HepG2 (cell line): ENCODE measurements at regions not wholly inside any gene's neighbourhood (a gene's known extent, or its start where the extent isn't known, plus 50 kb on each side); places are given as distances from the start of the nearest gene placed in this dataset.

Experiments used
- ATAC-seq: fragments of 200-7000 bp; cut with Tn5 transposase; 3 replicates; pipeline ENCODE4 v1.9.1; 2020; ENCODE audit warnings: mild to moderate bottlenecking, moderate library complexity
- BruUV-seq: library from RNA; stranded (reverse); fragments of 400-500 nt; replicated peaks from 2 replicates; lab custom pipeline; 2021; lab: Mats Ljungman, UMichigan
- CTCF ChIA-PET: fragments of 300-600 bp; formaldehyde crosslinking; extraction: SDS; loops from one replicate; lab custom pipeline; 2021; ENCODE audit warnings: low total read pairs, inconsistent platforms, low intra/inter-chr PET ratio; lab: Yijun Ruan, JAX
- POLR2A ChIA-PET: fragments of 350-600 bp; sonication (Branson Sonifier 250); formaldehyde crosslinking; loops from one replicate; lab custom pipeline; 2020; ENCODE audit warnings: antibody characterized with exemption, inconsistent platforms; lab: Yijun Ruan, JAX
- DNase-seq: peaks from one replicate; pipeline ENCODE4 v3.0.0-alpha.2; 2015; ENCODE audit warnings: low spot score
- FAIRE-seq: peaks from 3 replicates; lab custom pipeline; 2011; peaks lifted over from hg19 to GRCh38; lab: Jason Lieb, UNC
- H2AFZ ChIP-seq: one replicate; pipeline ENCODE4 v1.6.1; 2011; ENCODE audit warnings: low read length, inconsistent platforms
- H3K27ac ChIP-seq: fragments of 300-600 bp; 3 replicates; pipeline ENCODE4 v1.8.0; 2011; ENCODE audit warnings: mixed run types, mild to moderate bottlenecking, mixed read lengths, low read length, inconsistent platforms; ENCODE audit not compliant: insufficient read depth; ENCODE audit errors: extremely low read length
- H3K27me3 ChIP-seq, 2 experiments: fragments of 200-600 bp in 1 of 2; 2 replicates in 1 of 2; 3 replicates in 1 of 2; pipeline versions ENCODE4 v1.6.0 to v1.8.0; 2011; ENCODE audit warnings: low read length in 2 of 2, mild to moderate bottlenecking in 2 of 2, moderate library complexity in 2 of 2, inconsistent platforms in 1 of 2; ENCODE audit not compliant: insufficient read depth in 2 of 2, control insufficient read depth in 1 of 2
- H3K36me3 ChIP-seq, 2 experiments: fragments of 200-600 bp in 1 of 2; replicated peaks in 1 of 2; 2 replicates in 1 of 2; 3 replicates in 1 of 2; pipeline versions ENCODE4 v1.5.1 to v1.8.0; 2011; ENCODE audit warnings: low read length in 2 of 2, inconsistent platforms in 1 of 2; ENCODE audit not compliant: insufficient read depth in 2 of 2, control insufficient read depth in 1 of 2
- H3K4me1 ChIP-seq: 2 replicates; pipeline ENCODE4 v1.5.1; 2012; ENCODE audit warnings: low read length, inconsistent platforms; ENCODE audit not compliant: insufficient read depth
- H3K4me2 ChIP-seq: 2 replicates; pipeline ENCODE4 v1.6.0; 2011; ENCODE audit warnings: low read depth, low read length, inconsistent platforms
- H3K4me3 ChIP-seq, 3 experiments: fragments of 200-600 bp in 1 of 3; sonication (generic), shearing (Covaris generic) in 1 of 3; replicated peaks in 1 of 3; 2 replicates each; pipeline ENCODE4 v1.5.1; 2011 to 2016; ENCODE audit warnings: low read length in 3 of 3, inconsistent platforms in 2 of 3, low read depth in 2 of 3, mild to moderate bottlenecking in 2 of 3, control low read depth in 1 of 3, mixed read lengths in 1 of 3; ENCODE audit not compliant: insufficient read depth in 1 of 3
- H3K79me2 ChIP-seq: one replicate; pipeline ENCODE4 v1.6.1; 2011; ENCODE audit warnings: low read length, inconsistent platforms; ENCODE audit not compliant: insufficient read depth
- H3K9ac ChIP-seq: 2 replicates; pipeline ENCODE4 v1.6.0; 2011; ENCODE audit warnings: mild to moderate bottlenecking, low read depth, low read length, inconsistent platforms; ENCODE audit not compliant: insufficient read depth
- H3K9me3 ChIP-seq: 2 replicates; pipeline ENCODE4 v1.5.1; 2012; ENCODE audit warnings: mild to moderate bottlenecking, low read length
- H4K20me1 ChIP-seq: 2 replicates; pipeline ENCODE4 v1.6.0; 2011; ENCODE audit warnings: inconsistent platforms, mild to moderate bottlenecking, low read length, moderate library complexity; ENCODE audit not compliant: insufficient read depth
- GATA4 ChIP-seq: sonication (generic); IDR thresholded peaks from 2 replicates; pipeline ENCODE4 v1.6.1; 2016; ENCODE audit warnings: antibody characterized with exemption, low read depth, borderline replicate concordance
- NR2F6 ChIP-seq, 2 experiments: IDR thresholded peaks; 2 replicates each; pipeline ENCODE4 v1.6.1; 2016; ENCODE audit warnings: antibody characterized with exemption in 1 of 2, mild to moderate bottlenecking in 1 of 2
- PHF21A ChIP-seq: sonication (generic); formaldehyde crosslinking; IDR thresholded peaks from 2 replicates; pipeline ENCODE4 v1.5.0; 2020; ENCODE audit warnings: mild to moderate bottlenecking, missing genetic modification reagents
- RAD51 ChIP-seq: fragments of 450-650 bp; IDR thresholded peaks from 2 replicates; pipeline ENCODE4 v1.6.1; 2016; ENCODE audit warnings: borderline replicate concordance
- RBM39 ChIP-seq: fragments of 200-400 bp; formaldehyde crosslinking; IDR thresholded peaks from one replicate; pipeline ENCODE4 v1.6.1; 2018; ENCODE audit warnings: antibody characterized with exemption, mild to moderate bottlenecking, low read depth, low read length; ENCODE audit not compliant: poor library complexity, severe bottlenecking
- SOX5 ChIP-seq: IDR thresholded peaks from 2 replicates; pipeline ENCODE4 v1.6.1; 2016; ENCODE audit warnings: borderline replicate concordance
- YY1 ChIP-seq: IDR thresholded peaks from 2 replicates; pipeline ENCODE4 v1.6.1; 2011; ENCODE audit warnings: low read length, low read depth, moderate library complexity, mild to moderate bottlenecking; ENCODE audit not compliant: insufficient read depth, insufficient replicate concordance
- ZFP82 ChIP-seq: sonication (generic); formaldehyde crosslinking; IDR thresholded peaks from 2 replicates; pipeline ENCODE4 v1.5.1; 2020; ENCODE audit warnings: mild to moderate bottlenecking, missing genetic modification reagents, borderline replicate concordance
- ZMAT3 ChIP-seq: sonication (generic); formaldehyde crosslinking; conservative IDR thresholded peaks from 2 replicates; pipeline ENCODE4 v1.7.0; 2021; ENCODE audit warnings: missing genetic modification reagents
- ZNF143 ChIP-seq: sonication (generic); formaldehyde crosslinking; IDR thresholded peaks from 2 replicates; pipeline ENCODE4 v1.4.0; 2020; ENCODE audit warnings: missing genetic modification reagents
- ZNF326 ChIP-seq: sonication (generic); formaldehyde crosslinking; IDR thresholded peaks from 2 replicates; pipeline ENCODE4 v1.4.0; 2020; ENCODE audit warnings: missing genetic modification reagents, borderline replicate concordance
- ZNF543 ChIP-seq: sonication (generic); formaldehyde crosslinking; IDR thresholded peaks from 2 replicates; pipeline ENCODE4 v1.4.0; 2020; ENCODE audit warnings: mild to moderate bottlenecking, missing genetic modification reagents
- ZNF816 ChIP-seq: sonication (generic); formaldehyde crosslinking; IDR thresholded peaks from 2 replicates; pipeline ENCODE4 v1.8.0; 2022; ENCODE audit warnings: missing genetic modification reagents, mild to moderate bottlenecking, borderline replicate concordance
- WGBS: methylation state at CpG from one replicate; pipeline ENCODE4 v1.1.6; 2017; ENCODE audit warnings: low lambda C conversion rate; 5-methylcytosine and 5-hydroxymethylcytosine counted together
- in situ Hi-C: cut with HindIII; loops from 2 replicates; pipeline ENCODE4 v1.10.0; 2017; ENCODE audit warnings: low pct_unique_long_range_greater_than_20kb; ENCODE audit not compliant: extremely low pct_ligation_motif_present
- intact Hi-C: fragments of 100-400 bp; cut with micrococcal nuclease; formaldehyde crosslinking; loops from one replicate; pipeline ENCODE4 v1.10.0; 2022; ENCODE audit not compliant: unreplicated experiment
- TF ChIP-seq, protein P1 (sequence below): sonication (generic); formaldehyde crosslinking; IDR thresholded peaks from 2 replicates; pipeline ENCODE4 v1.4.0; 2020; ENCODE audit warnings: missing genetic modification reagents, borderline replicate concordance
- TF ChIP-seq, protein P2 (sequence below): sonication (generic); formaldehyde crosslinking; IDR thresholded peaks from 2 replicates; pipeline ENCODE4 v1.9.0; 2021; ENCODE audit warnings: missing genetic modification reagents, borderline replicate concordance
- TF ChIP-seq, protein P3 (sequence below): sonication (generic); formaldehyde crosslinking; IDR thresholded peaks from 2 replicates; pipeline ENCODE4 v1.5.0; 2020; ENCODE audit warnings: missing genetic modification reagents, mild to moderate bottlenecking, borderline replicate concordance

DNA sequence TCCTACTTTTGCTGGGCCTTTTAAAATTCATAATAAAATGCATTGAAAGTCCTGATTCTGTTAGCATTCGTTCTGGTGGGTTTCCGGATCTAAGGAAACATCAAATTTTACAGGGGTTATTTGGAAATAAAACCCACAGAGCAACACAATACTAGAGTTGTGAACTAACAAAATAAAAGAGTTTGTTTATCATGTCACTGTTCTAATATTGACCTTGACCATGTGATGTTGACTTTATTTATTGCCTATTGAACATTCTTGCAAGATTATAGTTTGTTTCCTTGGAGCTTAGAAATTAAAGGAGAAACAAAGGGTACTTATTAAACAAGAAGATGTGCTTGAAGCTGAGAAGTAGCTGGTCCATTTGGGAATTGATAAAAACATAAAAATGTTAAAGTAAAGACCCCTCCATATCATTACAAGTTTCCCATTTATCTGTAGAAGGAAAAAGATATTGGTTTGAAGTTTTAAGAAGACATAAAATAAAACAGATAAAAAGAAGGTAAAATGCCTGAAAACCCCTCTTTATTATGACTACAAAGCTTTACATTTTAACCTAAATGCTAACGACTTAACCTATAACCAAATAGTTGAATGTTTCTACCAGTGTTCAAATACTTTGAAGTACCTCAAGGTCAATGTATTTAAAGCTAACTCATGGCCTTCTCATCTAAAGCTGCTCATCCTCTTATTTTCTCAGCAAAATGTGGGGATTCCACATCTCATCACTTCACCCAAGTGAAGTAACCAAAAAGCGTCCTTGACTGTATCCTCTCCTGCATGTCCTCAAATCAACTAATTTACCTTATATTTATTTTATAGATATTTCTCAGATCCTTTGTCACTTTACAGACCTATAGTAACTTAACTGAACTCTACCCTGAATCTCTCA lies 179.6 kb downstream of the GASK1B start:
- H3K27me3 ChIP-seq = no peaks in the 10 kb centered on the region
- ChIA-PET CTCF (interaction anchor here (2.2 to 2.8 kb wide), 2 partner anchors 178 to 263 kb away, joined by 27 to 50 read pairs; partner anchors contain the start of gene GASK1B), POLR2A (interaction anchor here (1.5 to 2.7 kb wide), 3 partner anchors 27 to 217 kb away, joined by 6 to 25 read pairs (median 7); partner anchors contain the start of genes GASK1B and TMEM144)
- no peaks in the 10 kb centered on the region for H3K36me3 ChIP-seq
- in situ Hi-C loops (loop anchor here (5.0 to 25.0 kb wide), 3 partner anchors 179 to 619 kb away; partner anchors contain the start of gene GASK1B), intact Hi-C loops (loop anchor here (1.0 to 5.0 kb wide), 4 partner anchors 27 to 179 kb away; no protein-coding TSS in a partner anchor)
- H3K9me3 ChIP-seq = no peaks in the 10 kb centered on the region
- H3K4me2 ChIP-seq = peak overlapping the region; percentile 67
- H3K79me2 ChIP-seq = no peaks in the 10 kb centered on the region
- peak overlapping the region in 2 of 3 experiments; percentile 50 to 61; a peak in 3 of 6 replicates for H3K4me3 ChIP-seq
- FAIRE-seq = peak; percentile 68
- BruUV-seq = no TSS peak
- peaks cover 61% of the 10 kb centered on the region for H3K4me1 ChIP-seq
- peak overlapping the region; percentile 76 for H3K27ac ChIP-seq
- 3% methylated on average over 4 of the region's 4 CpGs for WGBS
- no peaks in the 10 kb centered on the region for H4K20me1 ChIP-seq
- H3K9ac ChIP-seq = peak overlapping the region; percentile 44; the same call in 1 of the 2 replicates
- ATAC-seq = peak; percentile 73
- peak; percentile 70 for DNase-seq
- no peak overlapping the region for H2AFZ ChIP-seq
- no peak for TF ChIP-seq ZNF143
- no peak for TF ChIP-seq ZMAT3
- no peak for TF ChIP-seq GATA4
- no peak for TF ChIP-seq ZNF816 (CRISPR knock-in tag)
- TF ChIP-seq SOX5 (CRISPR knock-in tag) = peak; percentile 54; the same call in 1 of the 2 replicates
- TF ChIP-seq, protein P1, sequence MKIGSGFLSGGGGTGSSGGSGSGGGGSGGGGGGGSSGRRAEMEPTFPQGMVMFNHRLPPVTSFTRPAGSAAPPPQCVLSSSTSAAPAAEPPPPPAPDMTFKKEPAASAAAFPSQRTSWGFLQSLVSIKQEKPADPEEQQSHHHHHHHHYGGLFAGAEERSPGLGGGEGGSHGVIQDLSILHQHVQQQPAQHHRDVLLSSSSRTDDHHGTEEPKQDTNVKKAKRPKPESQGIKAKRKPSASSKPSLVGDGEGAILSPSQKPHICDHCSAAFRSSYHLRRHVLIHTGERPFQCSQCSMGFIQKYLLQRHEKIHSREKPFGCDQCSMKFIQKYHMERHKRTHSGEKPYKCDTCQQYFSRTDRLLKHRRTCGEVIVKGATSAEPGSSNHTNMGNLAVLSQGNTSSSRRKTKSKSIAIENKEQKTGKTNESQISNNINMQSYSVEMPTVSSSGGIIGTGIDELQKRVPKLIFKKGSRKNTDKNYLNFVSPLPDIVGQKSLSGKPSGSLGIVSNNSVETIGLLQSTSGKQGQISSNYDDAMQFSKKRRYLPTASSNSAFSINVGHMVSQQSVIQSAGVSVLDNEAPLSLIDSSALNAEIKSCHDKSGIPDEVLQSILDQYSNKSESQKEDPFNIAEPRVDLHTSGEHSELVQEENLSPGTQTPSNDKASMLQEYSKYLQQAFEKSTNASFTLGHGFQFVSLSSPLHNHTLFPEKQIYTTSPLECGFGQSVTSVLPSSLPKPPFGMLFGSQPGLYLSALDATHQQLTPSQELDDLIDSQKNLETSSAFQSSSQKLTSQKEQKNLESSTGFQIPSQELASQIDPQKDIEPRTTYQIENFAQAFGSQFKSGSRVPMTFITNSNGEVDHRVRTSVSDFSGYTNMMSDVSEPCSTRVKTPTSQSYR (CRISPR knock-in tag) = no peak
- no peak for TF ChIP-seq ZNF326 (CRISPR knock-in tag)
- TF ChIP-seq, protein P2, sequence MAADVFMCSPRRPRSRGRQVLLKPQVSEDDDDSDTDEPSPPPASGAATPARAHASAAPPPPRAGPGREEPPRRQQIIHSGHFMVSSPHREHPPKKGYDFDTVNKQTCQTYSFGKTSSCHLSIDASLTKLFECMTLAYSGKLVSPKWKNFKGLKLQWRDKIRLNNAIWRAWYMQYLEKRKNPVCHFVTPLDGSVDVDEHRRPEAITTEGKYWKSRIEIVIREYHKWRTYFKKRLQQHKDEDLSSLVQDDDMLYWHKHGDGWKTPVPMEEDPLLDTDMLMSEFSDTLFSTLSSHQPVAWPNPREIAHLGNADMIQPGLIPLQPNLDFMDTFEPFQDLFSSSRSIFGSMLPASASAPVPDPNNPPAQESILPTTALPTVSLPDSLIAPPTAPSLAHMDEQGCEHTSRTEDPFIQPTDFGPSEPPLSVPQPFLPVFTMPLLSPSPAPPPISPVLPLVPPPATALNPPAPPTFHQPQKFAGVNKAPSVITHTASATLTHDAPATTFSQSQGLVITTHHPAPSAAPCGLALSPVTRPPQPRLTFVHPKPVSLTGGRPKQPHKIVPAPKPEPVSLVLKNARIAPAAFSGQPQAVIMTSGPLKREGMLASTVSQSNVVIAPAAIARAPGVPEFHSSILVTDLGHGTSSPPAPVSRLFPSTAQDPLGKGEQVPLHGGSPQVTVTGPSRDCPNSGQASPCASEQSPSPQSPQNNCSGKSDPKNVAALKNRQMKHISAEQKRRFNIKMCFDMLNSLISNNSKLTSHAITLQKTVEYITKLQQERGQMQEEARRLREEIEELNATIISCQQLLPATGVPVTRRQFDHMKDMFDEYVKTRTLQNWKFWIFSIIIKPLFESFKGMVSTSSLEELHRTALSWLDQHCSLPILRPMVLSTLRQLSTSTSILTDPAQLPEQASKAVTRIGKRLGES (CRISPR knock-in tag) = no peak
- TF ChIP-seq RAD51 = no peak
- no peak for TF ChIP-seq YY1
- TF ChIP-seq, protein P3, sequence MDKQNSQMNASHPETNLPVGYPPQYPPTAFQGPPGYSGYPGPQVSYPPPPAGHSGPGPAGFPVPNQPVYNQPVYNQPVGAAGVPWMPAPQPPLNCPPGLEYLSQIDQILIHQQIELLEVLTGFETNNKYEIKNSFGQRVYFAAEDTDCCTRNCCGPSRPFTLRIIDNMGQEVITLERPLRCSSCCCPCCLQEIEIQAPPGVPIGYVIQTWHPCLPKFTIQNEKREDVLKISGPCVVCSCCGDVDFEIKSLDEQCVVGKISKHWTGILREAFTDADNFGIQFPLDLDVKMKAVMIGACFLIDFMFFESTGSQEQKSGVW = no peak
- TF ChIP-seq RBM39 = no peak
- TF ChIP-seq NR2F6 (IDR thresholded peaks at IDR 0.05) = no peak; the same call in 1 of the 2 replicates
- TF ChIP-seq NR2F6 (CRISPR knock-in tag; IDR thresholded peaks at IDR 0.05) = 0 out of 2 replicates have a peak, but pooled peaks have one; percentile 11
- no peak for TF ChIP-seq ZNF543 (CRISPR knock-in tag)
- no peak for TF ChIP-seq ZFP82 (CRISPR knock-in tag)
- no peak for TF ChIP-seq PHF21A
